22Rv1 (cell line): ENCODE measurements at regions not wholly inside any gene's neighbourhood (a gene's known extent, or its start where the extent isn't known, plus 50 kb on each side); places are given as distances from the start of the nearest gene placed in this dataset.

ENCODE experiments used
- H3K27ac ChIP-seq: fragments of 450-650 bp; 2 replicates; pipeline ENCODE4 v1.5.1; 2017
- ZFX ChIP-seq: fragments of 450-650 bp; IDR thresholded peaks from 2 replicates; pipeline ENCODE4 v1.6.1; 2017; ENCODE audit warnings: antibody characterized with exemption, borderline replicate concordance
- TF ChIP-seq, protein P1 (sequence below): fragments of 450-650 bp; IDR thresholded peaks from 2 replicates; pipeline ENCODE4 v1.5.1; 2017; ENCODE audit warnings: mild to moderate bottlenecking

DNA sequence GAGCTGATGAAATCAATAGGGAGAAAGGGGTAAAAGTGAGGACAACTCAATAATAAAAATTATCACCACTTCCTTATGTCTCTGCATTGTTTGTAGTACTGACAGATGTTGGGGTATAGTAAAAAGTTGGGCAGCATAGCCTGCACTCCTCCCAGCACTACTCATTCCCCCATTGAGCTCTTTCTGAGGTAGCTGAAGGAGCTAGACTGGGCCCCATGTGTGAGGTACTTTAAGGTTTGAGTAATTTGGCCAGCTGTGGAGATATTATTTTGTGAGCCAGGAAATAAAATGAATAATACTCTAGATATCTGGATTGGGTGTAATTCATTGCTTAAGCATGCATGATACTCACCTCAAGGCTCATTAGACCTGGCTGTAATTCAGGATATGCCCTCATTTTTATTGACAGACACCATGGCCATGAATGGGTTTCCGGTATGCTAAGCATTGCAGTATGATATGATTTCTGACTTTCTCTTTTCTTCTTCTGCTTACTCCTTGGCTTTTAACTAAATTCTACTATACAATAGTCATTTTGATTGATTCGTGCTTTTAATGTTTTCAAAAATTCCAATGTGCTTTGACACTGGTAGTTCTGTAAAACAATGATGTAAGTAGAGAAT, 283.9 kb upstream of the RIMS1 start:
- H3K27ac ChIP-seq, result no peak overlapping the region
- TF ChIP-seq, protein P1, sequence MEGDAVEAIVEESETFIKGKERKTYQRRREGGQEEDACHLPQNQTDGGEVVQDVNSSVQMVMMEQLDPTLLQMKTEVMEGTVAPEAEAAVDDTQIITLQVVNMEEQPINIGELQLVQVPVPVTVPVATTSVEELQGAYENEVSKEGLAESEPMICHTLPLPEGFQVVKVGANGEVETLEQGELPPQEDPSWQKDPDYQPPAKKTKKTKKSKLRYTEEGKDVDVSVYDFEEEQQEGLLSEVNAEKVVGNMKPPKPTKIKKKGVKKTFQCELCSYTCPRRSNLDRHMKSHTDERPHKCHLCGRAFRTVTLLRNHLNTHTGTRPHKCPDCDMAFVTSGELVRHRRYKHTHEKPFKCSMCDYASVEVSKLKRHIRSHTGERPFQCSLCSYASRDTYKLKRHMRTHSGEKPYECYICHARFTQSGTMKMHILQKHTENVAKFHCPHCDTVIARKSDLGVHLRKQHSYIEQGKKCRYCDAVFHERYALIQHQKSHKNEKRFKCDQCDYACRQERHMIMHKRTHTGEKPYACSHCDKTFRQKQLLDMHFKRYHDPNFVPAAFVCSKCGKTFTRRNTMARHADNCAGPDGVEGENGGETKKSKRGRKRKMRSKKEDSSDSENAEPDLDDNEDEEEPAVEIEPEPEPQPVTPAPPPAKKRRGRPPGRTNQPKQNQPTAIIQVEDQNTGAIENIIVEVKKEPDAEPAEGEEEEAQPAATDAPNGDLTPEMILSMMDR, result no peak
- no peak for TF ChIP-seq ZFX

- TF ChIP-seq, protein P1, result no peak
- no peak for TF ChIP-seq ZFX
- no peak overlapping the region for H3K27ac ChIP-seq
These were observed 283.3 kb upstream of the RIMS1 start for GRCh38 chr6:71603021-71603420.

GRCh38 chr6:71608646-71609045, 277.7 kb upstream of the RIMS1 start:
- H3K27ac ChIP-seq, result no peak overlapping the region
- TF ChIP-seq, protein P1, result no peak
- no peak for TF ChIP-seq ZFX

DNA sequence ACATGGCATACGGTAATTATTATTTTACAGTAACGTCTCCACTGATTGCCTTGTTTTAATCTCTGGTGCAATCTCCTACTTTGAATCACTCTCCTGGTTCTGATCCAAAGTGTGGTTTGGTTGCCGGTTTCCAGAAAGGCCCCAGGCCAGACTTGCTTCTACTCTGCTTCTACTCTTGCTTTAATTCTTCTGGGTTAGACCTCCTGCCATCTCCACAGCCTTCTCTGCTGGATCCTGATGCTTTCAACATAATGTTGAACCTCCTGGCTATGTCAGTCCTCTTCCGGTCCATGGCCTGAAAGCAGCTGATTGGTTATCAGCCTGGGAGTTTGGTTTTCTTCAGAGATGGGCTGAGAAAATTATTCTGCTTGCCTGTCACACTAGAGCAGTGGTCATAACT, 266.5 kb upstream of the RIMS1 start:
- no peak for TF ChIP-seq ZFX
- no peak overlapping the region for H3K27ac ChIP-seq

- no peak for TF ChIP-seq ZFX
- TF ChIP-seq, protein P1, result peak; percentile 77
- no peak overlapping the region for H3K27ac ChIP-seq
These were observed 264.3 kb upstream of the RIMS1 start for GRCh38 chr6:71621918-71622519.

DNA sequence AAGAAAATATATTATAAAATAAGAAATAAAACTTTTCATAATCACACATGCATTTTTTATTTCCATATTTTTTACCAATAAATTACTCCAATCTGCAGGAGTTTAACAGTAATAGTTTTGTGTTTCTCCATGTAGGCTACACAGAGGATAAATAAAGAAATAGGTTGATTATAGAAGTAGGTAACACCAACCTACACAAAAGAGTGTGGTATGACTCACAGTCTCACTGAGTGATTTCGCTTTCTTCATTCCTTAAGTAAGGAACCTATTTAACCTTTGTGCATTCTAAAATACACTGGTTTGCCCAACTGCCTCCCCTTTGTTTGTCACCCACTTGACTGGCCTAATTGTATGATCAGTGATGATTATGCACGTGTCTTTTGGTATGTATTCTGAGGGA, 244.2 kb upstream of the RIMS1 start:
- H3K27ac ChIP-seq, result no peak overlapping the region
- TF ChIP-seq ZFX, result no peak
- TF ChIP-seq, protein P1, result no peak

- H3K27ac ChIP-seq, result no peak overlapping the region
- TF ChIP-seq, protein P1, result no peak
- no peak for TF ChIP-seq ZFX
These were observed 243.6 kb upstream of the RIMS1 start for GRCh38 chr6:71642793-71643192.

- TF ChIP-seq ZFX, result no peak
- TF ChIP-seq, protein P1, result no peak
These were observed 241.1 kb upstream of the RIMS1 start for GRCh38 chr6:71645299-71645698.

More at GRCh38 chr6:71645299-71645698, 241.1 kb upstream of the RIMS1 start:
- no peak overlapping the region for H3K27ac ChIP-seq
